Activated CD8-positive, alpha-beta memory T cell treated with anti-CD3 and anti-CD28 coated beads for 1 hour (primary cell): ENCODE measurements at regions not wholly inside any gene's neighbourhood (a gene's known extent, or its start where the extent isn't known, plus 50 kb on each side); places are given as distances from the start of the nearest gene placed in this dataset.
A peak's percentile ranks its signal among the peaks of the same experiment; 100 is the strongest.

Source experiments
- DNase-seq, 2 donors: peaks; one replicate each; pipeline ENCODE4 v3.0.0-alpha.2; 2020; ENCODE audit warnings: low read depth in 1 of 2; ENCODE audit errors: extremely low read depth in 1 of 2

GRCh38 chr5:8457187-8458037 is 588.5 kb downstream of the MTRR start:
- peak; percentile 55 to 73 for DNase-seq

GRCh38 chr5:8458038-8458383 is 589.1 kb downstream of the MTRR start:
- DNase-seq, result no peak

- no peak for DNase-seq
These were observed 592.6 kb downstream of the MTRR start for GRCh38 chr5:8461543-8461942.

- DNase-seq, result no peak
These were observed 593.6 kb downstream of the MTRR start for GRCh38 chr5:8462565-8462964.

- no peak for DNase-seq
These were observed 601.5 kb downstream of the MTRR start for GRCh38 chr5:8470489-8470888.

- DNase-seq, result no peak
These were observed 602.6 kb downstream of the MTRR start for GRCh38 chr5:8471581-8471980.

GRCh38 chr5:8473016-8473415 is 604.1 kb downstream of the MTRR start:
- DNase-seq, result no peak

- no peak for DNase-seq
These were observed 605.0 kb downstream of the MTRR start for GRCh38 chr5:8473827-8474568.

GRCh38 chr5:8474569-8474930 is 605.6 kb downstream of the MTRR start:
- no peak for DNase-seq

GRCh38 chr5:8478326-8478725 is 609.4 kb downstream of the MTRR start:
- DNase-seq, result no peak

GRCh38 chr5:8481007-8481406 is 612.1 kb downstream of the MTRR start:
- DNase-seq, result no peak

GRCh38 chr5:8491254-8491653 is 622.3 kb downstream of the MTRR start:
- DNase-seq, result no peak

- DNase-seq, result no peak
These were observed 624.2 kb downstream of the MTRR start for GRCh38 chr5:8493176-8493575.

- DNase-seq, result no peak
These were observed 631.5 kb downstream of the MTRR start for GRCh38 chr5:8500426-8500825.

- no peak for DNase-seq
These were observed 636.2 kb downstream of the MTRR start for GRCh38 chr5:8505196-8505595.

GRCh38 chr5:8508231-8508630 is 639.3 kb downstream of the MTRR start:
- DNase-seq, result no peak

- DNase-seq, result no peak
These were observed 647.4 kb downstream of the MTRR start for GRCh38 chr5:8516356-8516755.

GRCh38 chr5:8517456-8517855 is 648.5 kb downstream of the MTRR start:
- no peak for DNase-seq

- DNase-seq, result no peak
These were observed 652.0 kb downstream of the MTRR start for GRCh38 chr5:8520917-8521316.

GRCh38 chr5:8521991-8522390 is 653.0 kb downstream of the MTRR start:
- no peak for DNase-seq

- no peak for DNase-seq
These were observed 653.7 kb downstream of the MTRR start for GRCh38 chr5:8522646-8523045.

GRCh38 chr5:8523501-8523900 is 654.6 kb downstream of the MTRR start:
- no peak for DNase-seq
